ENCODE measurements at regions not wholly inside any gene's neighbourhood (a gene's known extent, or its start where the extent isn't known, plus 50 kb on each side); places are given as distances from the start of the nearest gene placed in this dataset.

GRCh38 chr6:112464901-112465665, 118.0 kb downstream of the RFPL4B start:
- H3K27me3 Mint-ChIP-seq (ENCODE audit: low read depth, poor library complexity) = no peaks in the 10 kb centered on the region
- peaks cover 3% of the 10 kb centered on the region for H3K9me3 Mint-ChIP-seq
- H3K4me1 Mint-ChIP-seq = peaks cover 15% of the 10 kb centered on the region
- no peak overlapping the region for H3K27ac Mint-ChIP-seq
- H3K4me3 Mint-ChIP-seq = no peak overlapping the region
- H3K36me3 Mint-ChIP-seq (ENCODE audit: low read depth) = peaks cover under 1% of the 10 kb centered on the region
- no peak for TF ChIP-seq CTCF (IDR thresholded peaks at IDR 0.05)
- DNase-seq = no peak

GRCh38 chr6:112466373-112467151, 119.4 kb downstream of the RFPL4B start:
- Mint-ChIP-seq H3K9me3 (peaks cover 3% of the 10 kb centered on the region), H3K27me3 (ENCODE audit: low read depth, poor library complexity) (no peaks in the 10 kb centered on the region), H3K27ac (no peak overlapping the region), H3K4me1 (peaks cover 30% of the 10 kb centered on the region), H3K36me3 (ENCODE audit: low read depth) (peaks cover 6% of the 10 kb centered on the region), H3K4me3 (no peak overlapping the region)
- no peak for TF ChIP-seq CTCF (IDR thresholded peaks at IDR 0.05)
- DNase-seq = no peak

- TF ChIP-seq CTCF (IDR thresholded peaks at IDR 0.05) = no peak
These were observed 121.2 kb downstream of the RFPL4B start for GRCh38 chr6:112468359-112468758.

GRCh38 chr6:112469306-112469705, 122.2 kb downstream of the RFPL4B start:
- Mint-ChIP-seq H3K27ac (peak overlapping the region; percentile 47), H3K36me3 (ENCODE audit: low read depth) (peaks cover 6% of the 10 kb centered on the region), H3K4me3 (no peak overlapping the region), H3K4me1 (peaks cover 36% of the 10 kb centered on the region), H3K27me3 (ENCODE audit: low read depth, poor library complexity) (no peaks in the 10 kb centered on the region), H3K9me3 (no peaks in the 10 kb centered on the region)
- DNase-seq = no peak
- TF ChIP-seq CTCF (IDR thresholded peaks at IDR 0.05) = no peak

More at GRCh38 chr6:112468359-112468758, 121.2 kb downstream of the RFPL4B start:
- H3K4me3 Mint-ChIP-seq = no peak overlapping the region
- peaks cover 3% of the 10 kb centered on the region for H3K9me3 Mint-ChIP-seq
- peak overlapping the region; percentile 53 for H3K27ac Mint-ChIP-seq
- peaks cover 6% of the 10 kb centered on the region for H3K36me3 Mint-ChIP-seq (ENCODE audit: low read depth)
- no peaks in the 10 kb centered on the region for H3K27me3 Mint-ChIP-seq (ENCODE audit: low read depth, poor library complexity)
- peaks cover 36% of the 10 kb centered on the region for H3K4me1 Mint-ChIP-seq
- no peak for DNase-seq

- Mint-ChIP-seq H3K4me3 (no peak overlapping the region), H3K27ac (no peak overlapping the region), H3K4me1 (peaks cover 36% of the 10 kb centered on the region), H3K9me3 (no peaks in the 10 kb centered on the region), H3K27me3 (ENCODE audit: low read depth, poor library complexity) (no peaks in the 10 kb centered on the region), H3K36me3 (ENCODE audit: low read depth) (peaks cover 6% of the 10 kb centered on the region)
- no peak for DNase-seq
- TF ChIP-seq CTCF (IDR thresholded peaks at IDR 0.05) = no peak
These were observed 123.2 kb downstream of the RFPL4B start for GRCh38 chr6:112470376-112470775.

Measured in nephron progenitor cell (in vitro differentiated cells).